ENCODE measurements at regions not wholly inside any gene's neighbourhood (a gene's known extent, or its start where the extent isn't known, plus 50 kb on each side); places are given as distances from the start of the nearest gene placed in this dataset.

GRCh38 chr5:174667526-174667925, 56.9 kb upstream of the MSX2 start:
- no peak for DNase-seq

- DNase-seq = no peak
Measured at GRCh38 chr5:174668349-174668748, 56.0 kb upstream of the MSX2 start.

All from DMS79 treated with DMSO at 0.1 percent for 48 hours (cell line).